Activated T-cell treated with anti-CD3 and anti-CD28 coated beads, Interleukin-2, amount 50 U/mL, for 24 hours (primary cell): ENCODE measurements at regions not wholly inside any gene's neighbourhood (a gene's known extent, or its start where the extent isn't known, plus 50 kb on each side); places are given as distances from the start of the nearest gene placed in this dataset.

ENCODE experiments used
- DNase-seq: peaks from one replicate; pipeline ENCODE4 v3.0.0-alpha.2; 2020
- H3K27ac Mint-ChIP-seq: 2 replicates; pipeline ENCODE4 v1.8.0; 2020; ENCODE audit warnings: mild to moderate bottlenecking, mixed read lengths
- H3K27me3 Mint-ChIP-seq: 2 replicates; pipeline ENCODE4 v1.8.0; 2020; ENCODE audit warnings: mixed read lengths
- H3K36me3 Mint-ChIP-seq: 2 replicates; pipeline ENCODE4 v1.8.0; 2020; ENCODE audit warnings: low read depth, mixed read lengths
- H3K4me1 Mint-ChIP-seq: 2 replicates; pipeline ENCODE4 v1.8.0; 2020; ENCODE audit warnings: low read depth, mixed read lengths
- H3K4me3 Mint-ChIP-seq: 2 replicates; pipeline ENCODE4 v1.8.0; 2020; ENCODE audit warnings: mild to moderate bottlenecking, moderate library complexity, mixed read lengths
- H3K9me3 Mint-ChIP-seq: 2 replicates; pipeline ENCODE4 v1.8.0; 2020; ENCODE audit warnings: mixed read lengths

DNA sequence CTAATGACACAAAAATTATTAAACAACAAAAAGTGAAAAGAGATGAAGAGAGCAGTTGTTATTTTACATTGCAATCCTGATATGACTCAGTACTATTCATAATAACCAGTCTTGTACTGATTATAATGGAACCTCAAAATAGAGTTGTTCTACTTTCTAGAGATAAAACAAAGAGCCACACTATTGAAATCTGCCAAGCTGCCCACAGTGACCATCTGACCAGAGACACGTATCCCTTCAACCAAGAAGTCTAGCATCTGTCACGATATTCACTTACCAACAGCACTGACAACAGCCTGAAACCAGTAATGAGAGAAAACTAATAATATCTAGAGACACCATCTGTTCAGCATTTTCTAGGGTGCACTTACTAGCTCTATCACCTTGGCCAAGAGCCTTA lies 466.7 kb downstream of the NKX6-1 start:
- H3K4me1 Mint-ChIP-seq, result no peaks in the 10 kb centered on the region
- no peak overlapping the region for H3K4me3 Mint-ChIP-seq
- H3K36me3 Mint-ChIP-seq, result no peaks in the 10 kb centered on the region
- DNase-seq, result no peak
- H3K9me3 Mint-ChIP-seq, result no peaks in the 10 kb centered on the region
- no peaks in the 10 kb centered on the region for H3K27me3 Mint-ChIP-seq
- H3K27ac Mint-ChIP-seq, result no peak overlapping the region

DNA sequence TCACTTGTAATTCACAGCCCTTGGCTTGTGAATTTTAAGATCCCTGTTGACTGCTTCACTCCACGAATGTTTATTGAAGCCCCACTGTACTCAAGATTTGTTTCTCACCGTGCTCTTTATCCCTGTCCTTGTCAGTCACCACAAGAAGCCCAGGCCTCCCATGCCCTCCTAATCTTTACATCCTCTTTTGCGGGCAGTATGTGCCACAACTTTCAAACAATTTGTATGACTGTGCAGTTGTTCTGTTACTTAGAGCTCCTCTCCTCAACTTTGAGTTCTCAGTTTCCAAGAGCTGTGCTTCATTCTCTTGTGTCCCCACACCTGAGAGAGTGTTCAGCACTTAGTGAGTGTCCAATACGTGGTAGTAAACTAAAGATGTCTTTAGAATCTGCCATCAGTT lies 467.7 kb downstream of the NKX6-1 start:
- Mint-ChIP-seq H3K4me1 (no peaks in the 10 kb centered on the region), H3K9me3 (no peaks in the 10 kb centered on the region), H3K27ac (no peak overlapping the region), H3K27me3 (no peaks in the 10 kb centered on the region), H3K4me3 (no peak overlapping the region), H3K36me3 (no peaks in the 10 kb centered on the region)
- no peak for DNase-seq

GRCh38 chr4:84028340-84028739 lies 470.8 kb downstream of the NKX6-1 start:
- Mint-ChIP-seq H3K4me1 (no peaks in the 10 kb centered on the region), H3K27ac (no peak overlapping the region), H3K36me3 (no peaks in the 10 kb centered on the region), H3K27me3 (no peaks in the 10 kb centered on the region), H3K4me3 (no peak overlapping the region), H3K9me3 (no peaks in the 10 kb centered on the region)
- no peak for DNase-seq

DNA sequence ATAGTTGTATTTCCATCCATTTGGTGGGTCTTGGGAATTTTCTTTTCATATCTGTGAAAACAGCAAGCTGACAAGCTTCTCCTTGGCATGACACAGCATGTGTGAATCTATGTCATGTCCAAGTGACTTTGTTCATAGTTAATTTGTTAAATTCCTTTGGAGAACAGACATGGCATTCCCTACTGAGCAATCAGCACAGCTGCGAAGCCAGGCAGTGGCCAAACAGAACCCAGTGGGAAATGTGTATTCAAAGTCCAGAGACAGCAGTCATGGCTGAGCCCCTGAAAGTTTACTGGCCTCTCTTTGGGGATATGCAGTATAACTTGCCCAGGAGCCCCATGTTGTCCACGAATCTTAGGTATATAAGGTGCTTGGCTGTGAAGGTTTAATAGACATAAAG lies 474.7 kb downstream of the NKX6-1 start:
- Mint-ChIP-seq H3K36me3 (no peaks in the 10 kb centered on the region), H3K9me3 (no peaks in the 10 kb centered on the region), H3K27ac (no peak overlapping the region), H3K4me1 (no peaks in the 10 kb centered on the region), H3K27me3 (no peaks in the 10 kb centered on the region), H3K4me3 (no peak overlapping the region)
- no peak for DNase-seq

- H3K27me3 Mint-ChIP-seq, result no peaks in the 10 kb centered on the region
- H3K4me1 Mint-ChIP-seq, result no peaks in the 10 kb centered on the region
- no peaks in the 10 kb centered on the region for H3K9me3 Mint-ChIP-seq
- no peak overlapping the region for H3K4me3 Mint-ChIP-seq
- H3K36me3 Mint-ChIP-seq, result no peaks in the 10 kb centered on the region
- no peak for DNase-seq
- H3K27ac Mint-ChIP-seq, result no peak overlapping the region
Measured at GRCh38 chr4:84022564-84022963, 476.5 kb downstream of the NKX6-1 start.

- Mint-ChIP-seq H3K36me3 (no peaks in the 10 kb centered on the region), H3K9me3 (no peaks in the 10 kb centered on the region), H3K27ac (no peak overlapping the region), H3K27me3 (no peaks in the 10 kb centered on the region), H3K4me1 (no peaks in the 10 kb centered on the region), H3K4me3 (no peak overlapping the region)
- DNase-seq, result no peak
Measured at GRCh38 chr4:84019626-84020025, 479.5 kb downstream of the NKX6-1 start.

- H3K27ac Mint-ChIP-seq, result no peak overlapping the region
- no peaks in the 10 kb centered on the region for H3K4me1 Mint-ChIP-seq
- no peak overlapping the region for H3K4me3 Mint-ChIP-seq
- H3K27me3 Mint-ChIP-seq, result no peaks in the 10 kb centered on the region
- DNase-seq, result no peak
- peaks cover 3% of the 10 kb centered on the region for H3K9me3 Mint-ChIP-seq
- H3K36me3 Mint-ChIP-seq, result no peaks in the 10 kb centered on the region
Measured at GRCh38 chr4:84003046-84003445, 467.1 kb downstream of the GPAT3 start.

GRCh38 chr4:84001876-84002569 lies 466.1 kb downstream of the GPAT3 start:
- Mint-ChIP-seq H3K36me3 (no peaks in the 10 kb centered on the region), H3K4me1 (no peaks in the 10 kb centered on the region), H3K27me3 (no peaks in the 10 kb centered on the region), H3K27ac (no peak overlapping the region), H3K4me3 (no peak overlapping the region), H3K9me3 (peaks cover 2% of the 10 kb centered on the region)
- no peak for DNase-seq

- Mint-ChIP-seq H3K4me1 (no peaks in the 10 kb centered on the region), H3K36me3 (no peaks in the 10 kb centered on the region), H3K4me3 (no peak overlapping the region), H3K9me3 (no peaks in the 10 kb centered on the region), H3K27me3 (no peaks in the 10 kb centered on the region), H3K27ac (no peak overlapping the region)
- DNase-seq, result no peak
Measured at GRCh38 chr4:83996254-83996653, 460.3 kb downstream of the GPAT3 start.

DNA sequence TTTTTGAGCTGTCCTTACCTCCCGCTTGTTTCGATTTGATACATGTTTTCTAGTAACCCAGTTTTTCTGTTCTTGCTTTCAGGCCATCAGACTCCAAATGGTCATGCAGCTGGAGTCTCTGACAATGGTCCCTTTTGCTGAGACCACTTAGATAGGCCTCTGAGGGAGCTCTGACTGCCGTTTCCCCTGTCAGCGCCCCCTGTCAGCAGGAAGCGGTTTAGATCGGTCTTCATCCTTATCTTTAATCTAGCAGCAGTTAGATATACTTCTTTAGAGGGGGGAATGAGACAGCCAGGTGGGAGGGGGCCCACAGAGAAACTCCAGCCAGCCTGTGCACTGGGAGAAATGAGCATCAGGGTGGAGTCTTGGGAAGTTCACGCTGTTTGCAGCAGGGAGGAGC lies 457.9 kb downstream of the GPAT3 start:
- DNase-seq, result peak; percentile 22
- no peaks in the 10 kb centered on the region for H3K4me1 Mint-ChIP-seq
- no peak overlapping the region for H3K4me3 Mint-ChIP-seq
- peaks cover 3% of the 10 kb centered on the region for H3K9me3 Mint-ChIP-seq
- H3K27me3 Mint-ChIP-seq, result no peaks in the 10 kb centered on the region
- H3K36me3 Mint-ChIP-seq, result no peaks in the 10 kb centered on the region
- H3K27ac Mint-ChIP-seq, result no peak overlapping the region

DNA sequence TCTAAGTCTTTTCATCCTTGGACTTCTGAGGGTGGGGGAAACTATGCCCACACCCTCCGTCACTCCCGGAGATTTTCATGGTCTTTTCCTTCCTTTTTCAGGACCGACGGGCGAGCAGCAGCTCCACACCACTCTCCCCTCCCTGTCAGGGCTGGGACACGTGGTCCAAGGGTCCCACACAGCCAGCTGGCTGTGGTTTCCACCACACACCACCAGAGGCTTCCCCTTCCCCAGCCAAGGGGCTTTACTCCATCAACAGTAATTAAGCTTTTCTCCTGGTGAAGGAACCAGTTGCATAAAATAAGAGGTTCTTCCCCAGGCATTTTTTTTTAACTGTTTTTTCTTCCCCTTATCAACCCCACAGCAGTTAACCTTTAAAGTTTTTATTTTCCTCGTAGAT lies 453.9 kb downstream of the GPAT3 start:
- H3K27ac Mint-ChIP-seq, result no peak overlapping the region
- no peak overlapping the region for H3K4me3 Mint-ChIP-seq

DNA sequence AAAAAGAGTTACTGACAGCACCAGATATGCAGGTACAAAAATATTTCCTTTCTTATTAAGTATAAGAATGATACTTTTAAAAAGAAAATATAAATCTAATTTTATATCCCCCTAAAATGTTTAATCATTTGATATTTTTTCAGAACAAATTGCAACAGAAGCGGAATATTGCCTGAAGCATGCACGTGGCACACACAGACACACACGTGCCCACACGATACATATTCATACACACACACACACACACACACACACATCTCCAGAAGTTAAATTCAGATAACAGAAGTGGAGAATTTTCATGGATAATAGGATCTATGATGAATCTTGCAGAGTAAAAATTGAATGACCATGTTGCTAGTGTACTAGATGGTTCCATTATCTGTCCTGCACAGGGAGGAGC lies 445.2 kb downstream of the GPAT3 start:
- Mint-ChIP-seq H3K4me3 (no peak overlapping the region), H3K9me3 (peaks cover 4% of the 10 kb centered on the region), H3K4me1 (no peaks in the 10 kb centered on the region), H3K36me3 (no peaks in the 10 kb centered on the region), H3K27ac (no peak overlapping the region), H3K27me3 (no peaks in the 10 kb centered on the region)
- DNase-seq, result no peak

More for the DNA sequence above, 453.9 kb downstream of the GPAT3 start:
- H3K36me3 Mint-ChIP-seq, result no peaks in the 10 kb centered on the region
- H3K27me3 Mint-ChIP-seq, result no peaks in the 10 kb centered on the region
- peaks cover 3% of the 10 kb centered on the region for H3K9me3 Mint-ChIP-seq
- no peaks in the 10 kb centered on the region for H3K4me1 Mint-ChIP-seq
- DNase-seq, result no peak

DNA sequence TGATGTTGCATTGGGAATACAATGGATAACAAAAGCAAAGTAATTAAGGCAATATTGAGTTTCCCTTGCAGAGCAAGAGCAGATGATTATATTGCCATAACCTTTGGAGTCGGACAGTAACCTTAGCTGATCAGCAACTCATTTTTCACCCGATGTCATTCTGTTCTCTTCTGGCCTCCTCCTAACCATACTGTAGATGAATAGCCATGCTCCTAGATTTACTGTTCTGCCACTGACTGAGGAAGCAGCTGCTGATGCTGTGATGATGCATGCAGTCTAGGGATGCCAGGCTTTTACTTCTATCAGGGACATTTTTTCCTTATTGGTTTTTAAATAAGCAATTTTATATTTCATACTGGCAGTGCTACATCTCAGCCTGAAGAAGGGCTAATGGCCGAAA lies 443.9 kb downstream of the GPAT3 start:
- peaks cover 4% of the 10 kb centered on the region for H3K9me3 Mint-ChIP-seq
- no peak for DNase-seq
- no peak overlapping the region for H3K27ac Mint-ChIP-seq
- no peaks in the 10 kb centered on the region for H3K27me3 Mint-ChIP-seq
- H3K4me3 Mint-ChIP-seq, result no peak overlapping the region
- H3K36me3 Mint-ChIP-seq, result no peaks in the 10 kb centered on the region
- no peaks in the 10 kb centered on the region for H3K4me1 Mint-ChIP-seq

GRCh38 chr4:83974111-83974780 lies 438.3 kb downstream of the GPAT3 start:
- Mint-ChIP-seq H3K4me3 (no peak overlapping the region), H3K4me1 (no peaks in the 10 kb centered on the region), H3K27ac (no peak overlapping the region), H3K36me3 (no peaks in the 10 kb centered on the region), H3K27me3 (no peaks in the 10 kb centered on the region), H3K9me3 (no peaks in the 10 kb centered on the region)
- DNase-seq, result no peak

GRCh38 chr4:83964996-83965541 lies 429.2 kb downstream of the GPAT3 start:
- Mint-ChIP-seq H3K4me3 (no peak overlapping the region), H3K4me1 (no peaks in the 10 kb centered on the region), H3K27me3 (no peaks in the 10 kb centered on the region), H3K36me3 (no peaks in the 10 kb centered on the region), H3K9me3 (peaks cover 10% of the 10 kb centered on the region), H3K27ac (no peak overlapping the region)
- DNase-seq, result no peak
